MV-4-11 (cell line): ENCODE measurements at regions not wholly inside any gene's neighbourhood (a gene's known extent, or its start where the extent isn't known, plus 50 kb on each side); places are given as distances from the start of the nearest gene placed in this dataset.
"Not testable (repeated sequence)": the region's sequence is repeated elsewhere in the genome, so short reads cannot be mapped to it uniquely, and the experiment has no call there.

Experiments used
- DNase-seq: peaks from one replicate; lab custom pipeline; 2025; lab: John Stamatoyannopoulos, UW

DNA sequence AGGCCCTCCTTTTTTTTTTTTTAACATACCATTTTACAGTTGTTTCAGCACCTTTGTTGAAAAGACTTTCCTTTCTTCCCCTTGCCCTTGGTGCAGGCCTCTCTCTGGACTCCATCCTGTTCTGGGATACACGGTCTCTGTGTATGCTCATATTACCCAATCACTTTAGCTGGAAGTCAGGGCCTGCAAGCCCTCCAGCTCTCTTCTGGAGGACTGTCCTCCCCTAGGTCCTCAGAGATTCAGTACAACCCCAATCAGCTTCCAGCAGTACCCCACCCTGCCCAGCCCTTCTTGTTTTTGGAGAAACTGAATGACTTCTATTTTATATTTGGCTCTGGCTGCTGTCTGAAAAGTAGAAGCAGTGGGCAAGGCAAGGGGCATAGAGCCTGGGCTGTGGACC, 270.8 kb downstream of the KLF13 start:
- DNase-seq, result no peak

GRCh38 chr15:31598620-31599019, 272.0 kb downstream of the KLF13 start:
- no peak for DNase-seq

- DNase-seq, result peak; percentile 58
These were observed 278.9 kb downstream of the KLF13 start for GRCh38 chr15:31605467-31605931.

GRCh38 chr15:31606194-31606669, 279.6 kb downstream of the KLF13 start:
- DNase-seq, result no peak

GRCh38 chr15:31606931-31607497, 280.4 kb downstream of the KLF13 start:
- no peak for DNase-seq

DNA sequence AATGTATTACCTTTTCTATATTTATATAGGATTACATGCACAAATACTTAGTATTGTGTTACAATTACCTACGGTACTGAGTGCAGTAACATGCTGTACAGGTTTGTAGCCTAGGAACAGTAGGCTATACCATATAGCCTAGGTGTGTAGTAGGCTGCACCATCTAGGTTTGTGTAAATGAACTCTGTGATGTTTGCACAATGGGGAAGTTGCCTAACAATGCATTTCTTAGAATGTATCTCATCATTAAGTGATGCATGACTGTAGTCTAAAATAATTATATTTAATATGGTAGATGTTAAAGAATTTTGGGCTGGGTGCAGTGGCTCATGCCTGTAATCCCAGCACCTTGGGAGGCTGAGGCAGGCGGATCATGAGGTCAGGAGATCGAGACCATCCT, 281.0 kb downstream of the KLF13 start:
- DNase-seq, result peak; percentile 30

DNA sequence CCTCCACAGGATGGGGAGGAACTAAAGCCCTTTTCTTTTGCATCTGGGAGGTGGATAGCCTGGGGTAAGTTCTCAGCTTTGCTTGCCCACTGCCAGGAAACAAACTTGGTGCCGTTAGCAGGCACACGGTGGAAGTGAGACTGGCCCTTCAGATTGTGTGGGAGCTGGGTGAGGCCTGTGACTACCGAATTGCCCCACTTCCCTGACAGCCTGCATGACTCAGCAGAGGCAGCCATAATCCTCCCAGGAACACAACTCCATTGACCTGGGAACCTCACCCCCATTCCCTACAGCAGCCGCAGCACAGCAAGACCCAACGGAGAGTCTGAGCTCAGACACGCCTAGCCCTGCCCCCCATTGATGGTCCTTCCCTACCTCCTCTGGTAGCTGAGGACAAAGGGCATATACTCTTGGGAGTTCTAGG, 282.6 kb downstream of the KLF13 start:
- DNase-seq, result peak; percentile 87

GRCh38 chr15:31609906-31610305, 283.3 kb downstream of the KLF13 start:
- DNase-seq, result peak; percentile 46

- DNase-seq, result no peak
These were observed 289.2 kb downstream of the KLF13 start for GRCh38 chr15:31615643-31616415.

DNA sequence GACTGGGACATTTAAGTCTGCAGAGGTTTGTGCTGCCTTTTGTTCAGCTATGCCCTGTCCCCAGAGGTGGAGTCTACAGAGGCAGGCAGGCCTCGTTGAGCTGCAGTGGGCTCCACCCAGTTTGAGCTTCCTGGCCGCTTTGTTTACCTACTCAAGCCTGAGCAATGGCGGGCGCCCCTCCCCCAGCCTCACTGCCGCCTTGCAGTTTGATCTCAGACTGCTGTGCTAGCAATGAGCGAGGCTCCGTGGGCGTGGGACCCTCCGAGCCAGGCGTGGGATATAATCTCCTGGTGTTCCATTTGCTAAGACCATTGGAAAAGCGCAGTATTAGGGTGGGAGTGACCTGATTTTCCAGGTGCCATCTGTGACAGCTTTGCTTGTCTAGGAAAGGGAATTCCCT, 296.7 kb downstream of the KLF13 start:
- DNase-seq, result not testable (repeated sequence)

DNA sequence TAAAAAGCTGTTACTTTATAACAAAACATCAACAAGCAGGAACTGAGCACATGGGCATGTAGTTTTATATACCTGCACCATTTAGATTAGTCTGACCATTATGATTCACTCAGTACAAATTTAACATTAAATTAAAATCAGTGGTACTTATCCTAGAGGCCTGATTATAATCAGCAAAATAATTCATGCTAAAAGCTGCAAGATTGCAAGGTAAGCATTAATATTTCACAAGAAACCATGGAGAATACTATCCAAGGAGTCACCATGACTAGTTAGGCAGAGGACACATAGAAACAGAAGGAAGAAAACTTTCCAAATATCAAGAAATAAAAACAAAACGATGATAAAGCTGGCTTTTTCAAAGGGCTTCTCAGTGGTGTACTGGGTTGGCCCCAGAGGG, 297.5 kb downstream of the KLF13 start:
- not testable (repeated sequence) for DNase-seq

- DNase-seq, result not testable (repeated sequence)
These were observed 309.1 kb downstream of the KLF13 start for GRCh38 chr15:31635715-31636114.

GRCh38 chr15:31636911-31637310, 310.3 kb downstream of the KLF13 start:
- DNase-seq, result not testable (repeated sequence)

DNA sequence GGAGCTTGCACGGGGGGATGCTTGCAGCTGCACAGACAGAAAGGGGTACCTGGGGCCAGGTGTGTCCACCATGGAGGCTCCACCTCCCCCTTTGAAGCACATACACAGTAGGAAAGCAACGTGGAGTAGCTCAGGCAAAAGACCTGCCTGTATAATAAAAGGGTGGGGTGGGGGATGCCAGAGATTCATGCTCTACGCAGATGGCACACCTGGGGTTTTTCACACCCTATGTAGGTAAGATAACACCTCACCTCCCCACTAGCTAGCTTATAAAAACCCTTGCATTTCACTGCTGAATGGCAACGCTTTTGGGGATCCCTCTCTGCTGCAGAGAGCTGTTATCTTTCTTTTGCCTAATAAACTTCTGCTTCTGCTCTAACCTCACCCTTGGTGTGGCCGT, 317.3 kb downstream of the KLF13 start:
- DNase-seq, result not testable (repeated sequence)

- DNase-seq, result not testable (repeated sequence)
These were observed 318.1 kb downstream of the KLF13 start for GRCh38 chr15:31644761-31645160.

- peak; percentile 83 for DNase-seq
These were observed 320.7 kb downstream of the KLF13 start for GRCh38 chr15:31647337-31647826.

DNA sequence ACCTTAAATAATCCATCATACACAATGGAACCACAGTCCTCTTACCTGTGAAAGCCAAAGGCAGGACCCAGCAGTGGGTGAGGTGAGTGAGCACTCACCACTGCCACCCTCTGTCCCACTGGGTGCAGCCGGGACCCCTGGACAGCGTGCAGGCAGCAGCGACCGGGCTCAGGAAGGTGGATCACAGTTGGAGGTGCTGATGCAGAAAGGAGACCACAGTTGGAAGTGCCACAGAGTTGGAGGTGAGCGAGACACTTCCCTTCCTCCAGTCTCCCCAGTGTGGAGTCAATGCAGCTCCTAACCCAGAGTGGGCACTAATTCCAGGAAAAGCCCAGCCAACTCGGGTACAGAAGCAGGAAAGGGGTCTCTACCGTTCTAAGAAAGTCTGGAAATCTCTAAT, 323.0 kb downstream of the KLF13 start:
- not testable (repeated sequence) for DNase-seq

DNA sequence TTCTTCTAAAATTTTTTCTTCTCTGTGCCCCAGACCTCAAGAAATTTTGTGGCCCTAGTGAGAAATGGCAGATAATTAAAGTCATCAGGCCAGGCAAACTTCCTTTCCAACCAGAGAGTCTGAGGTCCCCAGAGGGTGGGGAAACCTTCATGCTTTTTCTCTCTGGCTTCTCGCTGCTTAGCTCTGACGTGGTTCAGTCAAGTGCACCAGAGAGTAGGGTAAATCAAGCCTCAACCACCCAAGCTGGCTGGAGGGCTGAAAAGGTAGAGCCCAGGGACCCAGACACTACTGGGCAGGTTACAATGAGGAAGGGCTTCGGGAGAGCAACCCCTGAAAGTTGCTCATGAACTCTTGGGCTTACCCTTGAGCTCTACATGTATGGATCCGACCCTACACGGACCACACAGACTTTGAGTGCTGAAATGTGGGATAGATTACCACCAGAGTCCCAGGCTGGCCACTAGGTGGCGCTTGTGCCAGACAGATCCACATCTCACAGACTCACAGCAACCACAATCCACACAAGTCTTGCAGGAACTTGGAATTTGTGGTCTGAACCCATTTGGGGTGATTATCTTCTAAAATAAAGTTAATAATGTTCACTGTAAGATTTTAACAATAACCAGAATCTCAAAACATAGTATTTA, 323.5 kb downstream of the KLF13 start:
- DNase-seq, result not testable (repeated sequence)

DNA sequence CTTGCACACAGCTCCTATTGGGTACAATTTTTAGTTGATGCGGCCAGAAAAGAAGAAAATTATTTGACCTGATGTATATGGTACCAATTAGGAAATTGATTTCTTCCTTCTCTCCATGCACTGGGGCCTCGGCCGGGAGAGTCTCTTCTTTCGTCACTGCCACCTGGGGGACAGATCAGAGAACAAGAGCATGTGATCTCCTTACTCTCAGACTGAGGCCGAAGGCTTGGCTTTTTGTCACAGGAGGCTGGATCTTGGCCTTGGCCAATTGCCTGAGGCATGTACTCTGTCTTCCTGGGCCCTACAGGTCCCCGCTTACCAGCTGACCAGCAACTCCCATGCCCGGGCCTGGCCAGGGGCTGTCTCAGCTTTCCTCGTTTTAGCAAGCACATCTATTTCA, 330.3 kb downstream of the KLF13 start:
- not testable (repeated sequence) for DNase-seq

- DNase-seq, result no peak
These were observed 334.2 kb downstream of the KLF13 start for GRCh38 chr15:31660816-31661215.

- not testable (repeated sequence) for DNase-seq
These were observed 339.1 kb downstream of the KLF13 start for GRCh38 chr15:31665732-31666131.

DNA sequence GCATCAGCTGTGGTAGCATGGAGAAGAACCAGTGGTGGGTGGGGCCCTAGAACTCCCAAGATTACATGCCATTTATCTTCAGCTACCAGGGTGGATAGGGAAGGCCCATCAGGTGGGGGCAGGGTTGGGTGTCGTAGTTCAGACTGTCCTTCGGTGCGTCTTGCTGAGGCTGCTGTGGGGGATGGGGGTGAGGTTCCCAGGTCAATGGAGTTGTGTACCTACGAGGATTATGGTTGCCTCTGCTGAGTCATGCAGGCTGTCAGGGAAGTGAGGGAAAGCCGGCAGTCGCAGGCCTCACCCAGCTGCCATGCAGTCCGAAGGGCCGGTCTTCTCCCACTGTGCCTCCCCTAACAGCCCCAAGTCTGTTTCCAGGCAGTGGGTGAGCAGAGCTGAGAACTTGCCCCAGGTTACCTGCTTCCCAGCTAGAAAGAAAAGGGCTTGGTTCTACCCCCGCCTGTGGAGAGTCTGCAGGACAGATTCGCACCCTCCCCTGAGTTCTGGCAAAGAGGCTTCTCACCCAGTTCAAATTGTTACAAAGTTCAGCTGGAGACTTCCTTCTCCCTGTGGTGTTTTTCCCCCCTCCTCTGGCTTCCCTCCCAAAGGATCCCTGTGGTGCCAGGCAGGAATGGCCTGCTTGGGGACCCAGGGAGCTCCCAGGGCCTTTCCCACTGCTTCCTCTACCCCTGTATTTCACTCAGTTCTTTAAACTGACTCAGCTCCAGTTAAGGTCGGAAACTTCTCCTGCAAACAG, 342.7 kb downstream of the KLF13 start:
- DNase-seq, result not testable (repeated sequence)
